ENCODE measurements at regions not wholly inside any gene's neighbourhood (a gene's known extent, or its start where the extent isn't known, plus 50 kb on each side); places are given as distances from the start of the nearest gene placed in this dataset.

GRCh38 chr1:194717334-194717733, 1530.9 kb upstream of the B3GALT2 start:
- DNase-seq (ENCODE audit: low read depth) = no peak
- H3K4me3 ChIP-seq (ENCODE audit: low read depth, low read length) = no peak overlapping the region
- TF ChIP-seq CTCF (conservative IDR thresholded peaks at IDR 0.05; ENCODE audit: low read depth, low read length) = no peak

- H3K4me3 ChIP-seq (ENCODE audit: low read depth, low read length) = no peak overlapping the region
- no peak for TF ChIP-seq CTCF (conservative IDR thresholded peaks at IDR 0.05; ENCODE audit: low read depth, low read length)
- no peak for DNase-seq (ENCODE audit: low read depth)
These were observed 1524.3 kb upstream of the B3GALT2 start for GRCh38 chr1:194710671-194711070.

GRCh38 chr1:194709439-194709838, 1523.0 kb upstream of the B3GALT2 start:
- no peak for DNase-seq (ENCODE audit: low read depth)
- TF ChIP-seq CTCF (conservative IDR thresholded peaks at IDR 0.05; ENCODE audit: low read depth, low read length) = no peak
- H3K4me3 ChIP-seq (ENCODE audit: low read depth, low read length) = no peak overlapping the region

- DNase-seq (ENCODE audit: low read depth) = no peak
- no peak overlapping the region for H3K4me3 ChIP-seq (ENCODE audit: low read depth, low read length)
- TF ChIP-seq CTCF (conservative IDR thresholded peaks at IDR 0.05; ENCODE audit: low read depth, low read length) = no peak
These were observed 1520.7 kb upstream of the B3GALT2 start for GRCh38 chr1:194707074-194707473.

- no peak overlapping the region for H3K4me3 ChIP-seq (ENCODE audit: low read depth, low read length)
- DNase-seq (ENCODE audit: low read depth) = no peak
- TF ChIP-seq CTCF (conservative IDR thresholded peaks at IDR 0.05; ENCODE audit: low read depth, low read length) = no peak
These were observed 1518.9 kb upstream of the B3GALT2 start for GRCh38 chr1:194705123-194705854.

- DNase-seq (ENCODE audit: low read depth) = no peak
- no peak for TF ChIP-seq CTCF (conservative IDR thresholded peaks at IDR 0.05; ENCODE audit: low read depth, low read length)
- no peak overlapping the region for H3K4me3 ChIP-seq (ENCODE audit: low read depth, low read length)
These were observed 1512.5 kb upstream of the B3GALT2 start for GRCh38 chr1:194698908-194699318.

- no peak overlapping the region for H3K4me3 ChIP-seq (ENCODE audit: low read depth, low read length)
- no peak for TF ChIP-seq CTCF (conservative IDR thresholded peaks at IDR 0.05; ENCODE audit: low read depth, low read length)
- DNase-seq (ENCODE audit: low read depth) = no peak
These were observed 1506.8 kb upstream of the B3GALT2 start for GRCh38 chr1:194693244-194693643.

All from epithelial cell of proximal tubule (primary cell).